NCI-H2227 (cell line): ENCODE measurements at regions not wholly inside any gene's neighbourhood (a gene's known extent, or its start where the extent isn't known, plus 50 kb on each side); places are given as distances from the start of the nearest gene placed in this dataset.
"Not testable (repeated sequence)": the region's sequence is repeated elsewhere in the genome, so short reads cannot be mapped to it uniquely, and the experiment has no call there.

Experiments used
- DNase-seq: peaks from one replicate; lab custom pipeline; 2025; ENCODE audit not compliant: unreplicated experiment; lab: John Stamatoyannopoulos, UW

DNA sequence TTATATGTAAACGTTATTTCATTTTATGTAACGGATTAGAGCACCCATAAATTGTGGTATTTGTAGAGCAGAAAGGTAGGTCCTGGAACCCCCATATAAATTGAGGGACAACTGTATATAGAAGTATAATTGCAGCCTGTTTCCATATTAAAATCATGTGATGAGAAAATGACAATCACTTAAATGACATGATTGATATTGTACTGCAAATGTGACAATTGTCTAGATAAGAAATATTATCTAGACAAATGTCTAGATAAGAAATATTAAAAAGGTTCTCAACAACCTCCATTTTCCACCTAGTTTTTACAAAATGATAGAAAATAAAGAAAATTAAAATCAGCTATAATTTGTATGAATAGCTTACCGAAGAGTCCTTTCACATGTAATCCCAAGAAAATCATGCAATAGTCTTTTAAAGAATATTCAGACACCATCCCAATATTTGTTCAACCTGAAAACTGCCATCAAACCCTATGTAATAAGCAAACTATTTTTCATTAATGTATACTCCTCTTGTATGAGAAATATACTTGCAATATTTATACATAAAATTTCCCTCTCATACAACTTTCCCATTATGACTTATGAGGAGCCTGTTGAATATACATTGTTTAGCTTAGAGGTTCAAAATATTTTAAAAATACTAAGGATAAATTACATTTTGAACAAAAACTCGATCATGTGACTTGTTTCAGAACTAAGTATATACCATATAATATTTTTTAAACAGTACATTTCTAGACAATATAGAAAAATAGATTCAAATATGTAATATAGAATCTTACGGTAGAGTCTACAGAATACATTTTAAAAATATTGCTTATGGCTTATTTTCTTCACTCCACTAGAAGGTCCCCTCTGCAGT is 153.2 kb downstream of the CRPPA start:
- no peak for DNase-seq

DNA sequence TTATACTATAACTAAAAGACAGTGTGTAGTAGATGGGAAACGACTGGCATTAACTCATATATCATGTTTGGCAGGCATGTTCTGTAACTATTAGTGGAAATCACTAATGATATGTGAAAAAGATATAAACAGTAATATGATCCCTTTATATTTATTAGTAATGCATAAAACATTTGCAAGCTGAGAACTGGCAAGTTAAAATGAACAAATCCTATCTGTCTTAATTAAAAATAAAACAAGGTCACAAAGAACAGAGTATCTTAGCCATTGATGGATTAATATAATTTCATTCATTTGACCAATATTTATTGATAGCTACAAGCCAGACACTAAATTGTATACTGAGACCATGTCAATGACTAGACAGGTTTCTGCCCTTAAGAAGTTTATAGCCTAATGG is 154.5 kb downstream of the CRPPA start:
- no peak for DNase-seq

- DNase-seq, result not testable (repeated sequence)
These were observed 154.9 kb downstream of the CRPPA start for GRCh38 chr7:16266470-16266869.

- no peak for DNase-seq
These were observed 155.4 kb downstream of the CRPPA start for GRCh38 chr7:16265863-16266458.

DNA sequence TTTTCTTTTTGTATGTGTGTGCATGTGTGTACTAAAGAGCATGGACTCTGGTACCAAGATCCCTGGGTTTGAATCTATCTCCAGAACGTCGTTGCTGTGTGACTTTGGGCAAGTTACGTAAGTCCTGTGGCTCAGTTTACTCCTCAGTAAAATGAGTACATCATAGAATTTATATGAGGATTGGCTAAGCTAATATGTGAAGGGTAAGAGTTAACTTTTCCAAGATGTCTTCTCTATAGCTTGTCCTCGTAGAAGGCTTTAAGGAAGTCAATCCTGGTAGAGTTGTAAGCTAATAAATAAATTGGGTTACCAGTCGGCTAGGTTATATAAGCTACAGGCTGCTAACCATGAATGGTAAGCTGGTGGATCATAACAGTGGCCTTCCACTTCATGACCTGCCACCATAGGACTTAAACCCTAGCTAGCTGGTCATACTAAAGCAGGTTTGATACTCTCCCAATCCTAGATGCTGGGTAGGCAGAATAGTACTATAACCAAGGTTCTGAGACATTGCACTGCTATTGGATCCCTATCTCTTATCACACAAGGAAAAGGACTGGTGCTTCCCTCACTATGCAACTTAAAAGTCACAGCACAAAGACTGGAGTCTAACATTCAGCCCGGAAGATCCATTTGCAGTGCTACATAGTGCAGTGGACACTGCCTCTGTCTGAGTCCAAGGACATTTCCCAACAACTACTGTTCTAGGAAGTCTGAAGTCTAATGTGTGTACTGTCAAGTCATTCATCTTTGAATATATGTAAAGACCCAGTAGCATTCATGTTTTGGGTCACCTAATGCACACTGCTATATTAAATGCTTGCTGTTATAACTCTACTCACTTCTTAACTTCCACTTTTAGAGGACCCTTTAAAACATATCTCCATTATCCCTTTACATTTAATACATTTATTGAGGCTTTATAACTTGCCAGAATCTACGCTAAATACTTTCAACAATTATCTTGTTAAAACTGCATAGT is 156.2 kb downstream of the CRPPA start:
- no peak for DNase-seq

DNA sequence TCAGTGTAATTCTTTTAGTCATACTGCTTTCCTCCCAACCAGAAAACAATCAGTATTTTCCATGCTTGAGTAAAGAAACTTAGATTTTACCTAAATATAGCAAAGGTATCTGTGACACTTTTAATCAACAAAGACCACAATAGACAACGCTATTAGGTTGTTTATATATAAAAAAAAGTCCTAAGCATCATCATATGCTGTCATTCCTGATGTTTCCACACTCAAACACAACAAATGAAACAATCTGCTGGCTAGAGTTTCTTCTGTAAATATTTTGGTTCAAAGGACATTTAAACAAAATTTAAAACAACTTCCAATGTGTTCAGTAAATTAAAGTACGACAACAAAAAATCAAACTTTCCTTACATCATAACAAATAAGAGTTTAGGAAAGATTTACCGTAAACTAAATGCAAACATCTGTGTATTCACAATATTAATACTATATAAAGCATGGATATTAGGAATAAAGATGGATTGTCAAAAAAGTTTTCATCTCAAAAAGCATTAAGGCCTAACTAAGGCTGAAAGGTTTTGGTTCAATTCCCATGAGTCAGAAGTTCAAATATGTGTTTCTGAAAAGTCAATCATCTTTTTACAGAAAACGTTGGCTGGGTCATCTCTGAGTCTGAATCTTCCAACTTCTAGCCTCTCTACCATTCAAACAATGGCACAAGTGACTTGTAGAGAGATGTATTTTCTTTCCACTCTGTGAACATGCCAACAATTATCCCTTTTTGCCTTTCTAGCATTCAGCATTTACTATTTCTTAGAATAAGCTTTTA is 157.1 kb downstream of the CRPPA start:
- DNase-seq, result no peak

GRCh38 chr7:16263377-16263776 is 158.0 kb downstream of the CRPPA start:
- not testable (repeated sequence) for DNase-seq

DNA sequence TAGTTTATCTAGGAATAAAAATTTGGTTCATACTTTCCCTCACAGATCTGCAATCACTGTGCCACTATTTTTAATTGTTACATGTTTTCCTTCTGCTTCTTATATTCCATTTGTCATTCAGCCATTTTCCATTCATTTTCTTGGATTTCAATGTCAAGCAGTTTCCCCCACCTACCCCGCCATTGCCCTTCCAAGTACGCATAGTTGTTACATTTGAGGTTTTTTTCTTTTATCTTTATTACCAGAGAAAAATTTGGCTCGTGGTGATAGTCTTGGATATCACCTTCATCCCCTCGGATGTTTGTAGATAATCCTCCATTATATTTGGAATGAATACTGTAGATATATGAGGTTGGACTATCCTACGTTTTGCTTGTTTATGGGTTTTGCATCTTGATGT is 159.7 kb downstream of the CRPPA start:
- DNase-seq, result no peak

DNA sequence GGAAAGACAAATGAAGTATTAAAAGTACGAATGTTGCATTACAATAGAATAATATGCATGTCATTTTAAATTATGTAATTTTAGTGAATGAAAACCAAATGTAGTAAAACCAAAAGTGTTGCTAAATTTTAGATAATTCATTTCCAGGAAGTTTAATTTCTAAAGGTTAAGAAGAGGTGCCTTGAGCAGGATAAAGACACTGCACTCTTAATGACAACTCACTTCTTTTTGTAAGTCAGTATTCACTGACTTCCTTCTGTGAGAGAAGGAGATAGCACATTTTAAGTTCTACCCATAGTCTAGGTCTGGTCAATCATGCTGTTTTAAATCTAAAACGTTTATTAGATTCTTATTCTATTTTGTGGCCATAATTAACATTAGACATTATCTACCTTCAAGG is 160.2 kb downstream of the CRPPA start:
- DNase-seq, result no peak

GRCh38 chr7:16260236-16260728 is 161.1 kb downstream of the CRPPA start:
- no peak for DNase-seq

DNA sequence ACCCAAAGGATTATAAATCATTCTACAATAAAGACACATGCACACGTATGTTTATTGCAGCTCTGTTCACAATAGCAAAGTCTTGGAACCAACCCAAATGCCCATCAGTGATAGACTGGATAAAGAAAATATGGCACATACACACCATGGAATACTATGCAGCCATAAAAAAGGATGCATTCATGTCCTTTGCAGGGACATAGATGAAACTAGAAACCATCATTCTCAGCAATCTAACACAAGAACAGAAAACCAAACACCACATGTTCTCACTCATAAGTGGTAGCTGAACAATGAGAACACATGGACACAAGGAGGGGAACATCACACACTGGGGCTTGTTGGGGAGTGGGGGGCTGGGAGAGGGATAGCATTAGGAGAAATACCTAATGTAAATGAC is 164.9 kb downstream of the CRPPA start:
- DNase-seq, result not testable (repeated sequence)

GRCh38 chr7:16255952-16256351 is 165.4 kb downstream of the CRPPA start:
- DNase-seq, result not testable (repeated sequence)

GRCh38 chr7:16250655-16251054 is 170.7 kb downstream of the CRPPA start:
- not testable (repeated sequence) for DNase-seq

DNA sequence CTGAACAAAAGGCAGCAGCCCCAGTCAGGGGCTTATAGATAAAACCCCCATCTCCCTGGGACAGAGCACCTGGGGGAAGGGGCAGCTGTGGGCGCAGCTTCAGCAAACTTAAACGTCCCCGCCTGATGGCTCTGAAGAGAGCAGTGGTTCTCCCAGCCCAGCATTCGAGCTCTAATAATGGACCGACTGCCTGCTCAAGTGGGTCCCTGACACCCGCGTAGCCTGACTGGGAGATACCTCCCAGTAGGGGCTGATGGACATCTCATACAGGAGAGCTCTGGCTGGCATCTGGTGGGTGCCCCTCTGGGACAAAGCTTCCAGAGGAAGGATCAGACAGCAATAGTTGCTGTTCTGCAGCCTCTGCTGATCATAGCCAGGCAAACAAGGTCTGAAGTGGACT is 172.1 kb downstream of the CRPPA start:
- not testable (repeated sequence) for DNase-seq

DNA sequence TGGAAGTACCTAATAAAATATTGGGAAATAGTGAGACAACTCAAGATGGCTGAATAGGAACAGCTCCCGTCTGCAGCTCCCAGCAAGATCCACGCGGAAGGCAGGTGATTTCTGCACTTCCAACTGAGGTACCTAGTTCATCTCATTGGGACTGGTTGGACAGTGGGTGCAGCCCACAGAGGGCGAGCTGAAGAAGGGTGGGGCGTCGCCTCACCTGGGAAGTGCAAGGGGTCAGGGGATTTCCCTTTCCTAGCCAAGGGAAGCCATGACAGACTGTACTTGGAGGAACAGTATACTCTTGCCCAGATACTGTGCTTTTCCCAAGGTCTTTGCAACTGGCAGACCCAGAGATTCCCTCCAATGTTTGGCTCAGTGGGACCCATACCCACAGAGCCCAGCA is 172.8 kb downstream of the CRPPA start:
- DNase-seq, result not testable (repeated sequence)

DNA sequence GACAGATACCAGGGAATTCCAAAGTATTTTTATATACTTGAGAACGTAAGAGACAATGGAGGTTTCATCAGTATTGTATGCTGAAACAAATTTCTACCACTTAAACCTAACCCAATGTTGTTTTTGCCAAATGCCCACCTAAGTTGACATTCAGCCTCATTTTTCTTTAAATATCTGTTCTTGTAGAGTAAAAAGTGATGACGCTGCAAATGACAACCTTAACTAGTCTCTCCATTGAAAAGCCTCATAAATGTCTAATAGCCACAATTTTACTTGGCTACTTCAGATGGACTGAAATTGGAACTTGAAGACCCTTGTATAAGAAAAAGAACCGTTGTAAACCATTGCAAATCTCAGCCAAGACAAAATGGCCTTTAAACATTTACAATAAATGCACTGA is 176.9 kb downstream of the CRPPA start:
- DNase-seq, result no peak

- no peak for DNase-seq
These were observed 178.4 kb downstream of the CRPPA start for GRCh38 chr7:16242920-16243319.

- DNase-seq, result no peak
These were observed 180.3 kb downstream of the CRPPA start for GRCh38 chr7:16241017-16241416.

DNA sequence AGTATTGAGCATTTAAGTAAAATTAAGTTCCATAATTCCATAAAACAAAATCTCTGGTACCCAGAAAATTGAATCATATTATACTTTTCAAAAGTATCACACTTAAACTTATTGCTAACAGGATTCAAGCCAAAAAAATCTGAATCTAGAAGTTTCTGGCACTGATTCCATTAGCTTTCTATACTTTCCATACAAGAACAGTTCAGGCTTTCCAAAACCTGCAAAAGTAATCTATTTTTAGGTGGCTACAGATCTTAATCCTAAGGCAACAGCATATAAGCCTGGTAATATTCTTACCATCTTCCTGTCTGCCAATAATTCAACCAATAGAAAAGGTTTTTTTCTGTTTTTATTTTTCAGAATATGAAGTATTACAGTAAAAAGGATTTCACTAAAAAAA is 185.0 kb downstream of the CRPPA start:
- DNase-seq, result no peak
